Nephron (organoid): ENCODE measurements at regions not wholly inside any gene's neighbourhood (a gene's known extent, or its start where the extent isn't known, plus 50 kb on each side); places are given as distances from the start of the nearest gene placed in this dataset.

Experiments used
- H3K27ac Mint-ChIP-seq, 3 experiments: 2 replicates each; pipeline ENCODE4 v1.8.0; 2020; ENCODE audit warnings: mixed read lengths in 3 of 3, mild to moderate bottlenecking in 2 of 3, moderate library complexity in 1 of 3
- H3K27me3 Mint-ChIP-seq: 2 replicates; pipeline ENCODE4 v1.8.0; 2021; ENCODE audit warnings: low read depth, mild to moderate bottlenecking, moderate library complexity, mixed read lengths
- H3K36me3 Mint-ChIP-seq: 2 replicates; pipeline ENCODE4 v1.8.0; 2020; ENCODE audit warnings: low read depth, mixed read lengths
- H3K4me1 Mint-ChIP-seq: 2 replicates; pipeline ENCODE4 v1.8.0; 2020; ENCODE audit warnings: mixed read lengths
- H3K4me3 Mint-ChIP-seq, 3 experiments: 2 replicates each; pipeline ENCODE4 v1.8.0; 2020; ENCODE audit warnings: mild to moderate bottlenecking in 3 of 3, mixed read lengths in 3 of 3, moderate library complexity in 2 of 3
- H3K9me3 Mint-ChIP-seq: 2 replicates; pipeline ENCODE4 v1.8.0; 2020; ENCODE audit warnings: mixed read lengths
- TF ChIP-seq, protein P1 (sequence below), 3 experiments: fragments of 200-600 bp; sonication (generic); IDR thresholded peaks; one replicate each; pipeline ENCODE4 v1.5.0; 2021; ENCODE audit warnings: antibody characterized with exemption in 3 of 3; ENCODE audit not compliant: unreplicated experiment in 3 of 3

DNA sequence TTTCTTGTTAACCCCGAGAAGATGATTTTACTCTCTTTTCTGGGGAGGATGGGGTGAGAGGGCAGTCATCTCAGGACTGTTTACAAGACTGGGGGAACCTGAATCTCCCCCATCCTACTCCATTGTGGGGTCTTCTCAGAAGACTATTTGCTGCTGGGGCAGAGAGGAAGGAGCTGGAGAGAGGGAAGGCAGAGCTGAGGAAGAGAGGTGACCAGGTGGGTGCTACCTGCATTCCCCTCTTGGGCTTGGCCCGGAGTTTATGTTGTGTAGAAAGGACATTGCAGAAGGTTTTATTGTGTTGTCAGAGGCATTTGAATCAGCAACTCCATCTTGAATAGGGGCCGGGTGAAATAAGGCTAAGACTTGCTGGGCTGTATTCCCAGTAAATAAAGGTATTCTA lies 247.1 kb upstream of the GALNT17 start:
- Mint-ChIP-seq H3K4me3 (no peak overlapping the region), H3K9me3 (peaks cover 16% of the 10 kb centered on the region), H3K27me3 (peaks cover 44% of the 10 kb centered on the region), H3K36me3 (no peaks in the 10 kb centered on the region), H3K4me1 (no peaks in the 10 kb centered on the region), H3K27ac (no peak overlapping the region)
- TF ChIP-seq, protein P1, sequence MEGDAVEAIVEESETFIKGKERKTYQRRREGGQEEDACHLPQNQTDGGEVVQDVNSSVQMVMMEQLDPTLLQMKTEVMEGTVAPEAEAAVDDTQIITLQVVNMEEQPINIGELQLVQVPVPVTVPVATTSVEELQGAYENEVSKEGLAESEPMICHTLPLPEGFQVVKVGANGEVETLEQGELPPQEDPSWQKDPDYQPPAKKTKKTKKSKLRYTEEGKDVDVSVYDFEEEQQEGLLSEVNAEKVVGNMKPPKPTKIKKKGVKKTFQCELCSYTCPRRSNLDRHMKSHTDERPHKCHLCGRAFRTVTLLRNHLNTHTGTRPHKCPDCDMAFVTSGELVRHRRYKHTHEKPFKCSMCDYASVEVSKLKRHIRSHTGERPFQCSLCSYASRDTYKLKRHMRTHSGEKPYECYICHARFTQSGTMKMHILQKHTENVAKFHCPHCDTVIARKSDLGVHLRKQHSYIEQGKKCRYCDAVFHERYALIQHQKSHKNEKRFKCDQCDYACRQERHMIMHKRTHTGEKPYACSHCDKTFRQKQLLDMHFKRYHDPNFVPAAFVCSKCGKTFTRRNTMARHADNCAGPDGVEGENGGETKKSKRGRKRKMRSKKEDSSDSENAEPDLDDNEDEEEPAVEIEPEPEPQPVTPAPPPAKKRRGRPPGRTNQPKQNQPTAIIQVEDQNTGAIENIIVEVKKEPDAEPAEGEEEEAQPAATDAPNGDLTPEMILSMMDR (IDR thresholded peaks at IDR 0.05; ENCODE audit: unreplicated experiment in 3 of 3): no peak

DNA sequence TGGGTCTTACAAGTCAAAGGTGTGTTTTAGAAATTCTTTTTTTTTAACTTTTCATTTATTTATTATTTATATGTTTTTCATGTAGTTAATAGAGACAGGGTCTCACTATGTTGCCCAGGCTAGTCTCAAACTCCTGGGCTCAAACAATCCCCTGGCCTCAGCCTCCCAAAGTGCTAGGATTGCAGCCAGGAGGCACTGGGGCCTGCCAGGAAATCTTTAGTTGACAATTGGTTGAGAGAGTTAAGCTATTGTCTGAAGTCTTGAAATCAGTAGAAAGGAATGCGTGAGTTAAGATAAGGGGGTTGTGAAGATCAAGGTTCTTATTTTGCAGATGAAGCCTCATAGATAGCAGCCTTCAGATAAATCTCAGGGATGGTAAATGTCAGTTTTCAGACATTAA lies 245.4 kb upstream of the GALNT17 start:
- no peaks in the 10 kb centered on the region for H3K36me3 Mint-ChIP-seq
- TF ChIP-seq, protein P1 (IDR thresholded peaks at IDR 0.05; ENCODE audit: unreplicated experiment in 3 of 3): no peak
- no peak overlapping the region for H3K4me3 Mint-ChIP-seq
- H3K27me3 Mint-ChIP-seq: peaks cover 42% of the 10 kb centered on the region
- H3K27ac Mint-ChIP-seq: no peak overlapping the region
- peaks cover 23% of the 10 kb centered on the region for H3K9me3 Mint-ChIP-seq
- H3K4me1 Mint-ChIP-seq: no peaks in the 10 kb centered on the region

DNA sequence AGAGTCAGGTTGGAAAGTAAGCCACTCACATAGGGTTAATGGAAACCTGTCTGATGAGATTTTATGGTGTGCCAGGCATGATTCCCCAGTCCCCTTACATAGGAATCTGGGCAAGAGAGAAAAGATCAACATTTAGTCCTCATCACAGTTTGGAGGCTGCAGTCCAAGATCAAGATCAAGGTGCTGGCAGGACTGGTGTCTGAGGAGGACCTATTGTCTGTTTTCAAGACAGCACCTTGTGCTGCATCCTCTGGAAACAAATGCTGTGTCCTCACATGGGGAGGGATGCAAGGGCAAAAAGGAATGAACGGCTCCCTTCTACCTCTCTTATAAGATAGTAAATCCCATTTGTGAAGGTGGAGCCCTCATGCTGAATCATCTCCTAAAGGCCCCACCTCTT lies 244.8 kb upstream of the GALNT17 start:
- H3K27ac Mint-ChIP-seq: no peak overlapping the region
- H3K4me3 Mint-ChIP-seq: no peak overlapping the region
- H3K4me1 Mint-ChIP-seq: no peaks in the 10 kb centered on the region
- H3K9me3 Mint-ChIP-seq: peaks cover 22% of the 10 kb centered on the region
- H3K27me3 Mint-ChIP-seq: peaks cover 40% of the 10 kb centered on the region
- H3K36me3 Mint-ChIP-seq: no peaks in the 10 kb centered on the region
- TF ChIP-seq, protein P1 (IDR thresholded peaks at IDR 0.05; ENCODE audit: unreplicated experiment in 3 of 3): no peak

DNA sequence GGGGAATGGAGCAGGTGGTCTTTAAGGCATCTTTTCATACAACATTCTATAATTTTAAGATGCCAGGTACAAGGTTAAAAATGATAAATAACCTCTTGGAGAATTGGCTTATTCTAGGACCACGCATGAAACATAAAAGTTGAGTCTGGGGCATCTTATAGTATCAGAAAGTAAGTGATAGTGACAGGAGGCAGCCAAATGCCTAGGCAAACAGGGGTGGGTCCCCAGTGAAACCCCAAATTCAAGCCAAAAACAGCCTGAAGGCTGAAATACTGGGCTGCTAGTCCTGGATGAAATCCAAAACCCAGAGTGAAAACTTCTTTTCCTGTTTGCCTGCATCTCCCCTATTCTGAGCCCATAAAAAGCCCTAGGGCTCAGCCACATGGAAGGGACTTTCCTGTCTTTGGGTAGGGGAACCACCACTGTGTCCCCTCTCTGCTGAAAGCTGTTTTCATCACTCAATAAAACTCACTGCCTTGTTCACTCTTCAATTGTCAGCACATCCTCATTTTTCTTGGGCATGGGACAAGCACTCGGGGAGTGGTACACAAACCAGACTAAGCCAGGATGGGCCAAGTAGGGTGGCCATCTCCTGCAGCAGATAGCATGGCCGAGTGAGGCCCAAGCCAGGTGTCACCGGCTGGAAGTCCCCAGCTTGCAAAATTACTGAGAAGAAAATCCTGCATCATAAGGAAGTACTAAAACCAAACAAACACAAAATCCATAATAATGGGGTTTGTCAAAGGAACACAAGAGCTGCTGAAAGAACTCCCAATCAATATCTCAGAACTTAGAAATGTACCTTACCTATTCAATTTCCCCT lies 241.6 kb upstream of the GALNT17 start:
- Mint-ChIP-seq H3K4me1 (peaks cover 4% of the 10 kb centered on the region), H3K27ac (no peak overlapping the region), H3K27me3 (peaks cover 32% of the 10 kb centered on the region), H3K36me3 (no peaks in the 10 kb centered on the region), H3K4me3 (no peak overlapping the region), H3K9me3 (peaks cover 18% of the 10 kb centered on the region)
- TF ChIP-seq, protein P1 (IDR thresholded peaks at IDR 0.05; ENCODE audit: unreplicated experiment in 3 of 3): no peak

DNA sequence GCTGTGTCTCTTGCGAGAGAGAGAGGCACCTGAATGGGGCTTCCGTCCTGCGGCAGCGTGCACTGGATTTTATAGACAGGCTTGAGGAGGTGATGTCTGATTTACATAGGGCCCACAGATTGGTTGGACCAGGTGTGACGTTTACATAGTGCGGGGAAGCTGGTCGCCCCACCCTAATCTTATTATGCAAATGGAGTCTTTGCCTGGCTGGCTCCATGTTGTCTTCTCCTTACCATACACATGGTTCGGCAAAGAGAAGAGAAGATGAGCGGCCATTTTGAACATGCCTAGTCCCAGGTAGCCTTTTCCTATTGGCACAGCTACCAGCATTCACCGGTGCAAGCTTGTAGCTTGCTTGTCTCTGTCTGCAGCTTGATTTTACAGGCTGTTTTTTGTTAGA lies 238.5 kb upstream of the GALNT17 start:
- H3K27me3 Mint-ChIP-seq: peaks cover 20% of the 10 kb centered on the region
- no peak overlapping the region for H3K4me3 Mint-ChIP-seq
- peak overlapping the region in 1 of 3 experiments; percentile 45 for H3K27ac Mint-ChIP-seq
- TF ChIP-seq, protein P1 (IDR thresholded peaks at IDR 0.05; ENCODE audit: unreplicated experiment in 3 of 3): no peak
- no peaks in the 10 kb centered on the region for H3K36me3 Mint-ChIP-seq
- peaks cover 10% of the 10 kb centered on the region for H3K4me1 Mint-ChIP-seq
- H3K9me3 Mint-ChIP-seq: peaks cover 18% of the 10 kb centered on the region
